HepG2 (cell line): ENCODE measurements at regions not wholly inside any gene's neighbourhood (a gene's known extent, or its start where the extent isn't known, plus 50 kb on each side); places are given as distances from the start of the nearest gene placed in this dataset.

Experiments
- HDAC2 ChIP-seq: sonication (generic); formaldehyde crosslinking; IDR thresholded peaks from 2 replicates; pipeline ENCODE4 v1.4.0; 2020; ENCODE audit warnings: missing genetic modification reagents
- HMG20B ChIP-seq: conservative IDR thresholded peaks from 2 replicates; pipeline ENCODE4 v1.6.1; 2016; ENCODE audit warnings: missing genetic modification reagents, missing compliant biosample characterization
- KAT7 ChIP-seq: IDR thresholded peaks from 2 replicates; pipeline ENCODE4 v1.6.1; 2018; ENCODE audit warnings: borderline replicate concordance, missing compliant biosample characterization
- KLF15 ChIP-seq: sonication (generic); formaldehyde crosslinking; IDR thresholded peaks from 2 replicates; pipeline ENCODE4 v1.8.1; 2023; ENCODE audit warnings: borderline replicate concordance, mild to moderate bottlenecking, inconsistent platforms, missing genetic modification reagents, mixed read lengths
- NONO ChIP-seq, 2 experiments: fragments of 450-650 bp in 1 of 2; sonication (generic) in 1 of 2; formaldehyde crosslinking in 1 of 2; IDR thresholded peaks in 1 of 2; conservative IDR thresholded peaks in 1 of 2; 2 replicates each; pipeline versions ENCODE4 v1.6.1 to v1.8.0; 2017 to 2022; ENCODE audit warnings: mild to moderate bottlenecking in 1 of 2, missing genetic modification reagents in 1 of 2, moderate library complexity in 1 of 2
- PAWR ChIP-seq: sonication (generic); formaldehyde crosslinking; IDR thresholded peaks from 2 replicates; pipeline ENCODE4 v1.4.0; 2020; ENCODE audit warnings: missing genetic modification reagents, mild to moderate bottlenecking, borderline replicate concordance
- PRMT3 ChIP-seq: sonication (generic); formaldehyde crosslinking; IDR thresholded peaks from 2 replicates; pipeline ENCODE4 v1.8.1; 2022; ENCODE audit warnings: low read depth, mild to moderate bottlenecking, moderate library complexity, missing genetic modification reagents, borderline replicate concordance
- PTBP1 ChIP-seq: fragments of 200-400 bp; formaldehyde crosslinking; IDR thresholded peaks from 2 replicates; pipeline ENCODE4 v1.6.1; 2018; ENCODE audit warnings: low read length, low read depth; ENCODE audit not compliant: poor library complexity, severe bottlenecking
- RFX1 ChIP-seq: fragments of 450-650 bp; IDR thresholded peaks from 2 replicates; pipeline ENCODE4 v1.6.1; 2017
- SIX4 ChIP-seq: sonication (generic); formaldehyde crosslinking; IDR thresholded peaks from 2 replicates; pipeline ENCODE4 v1.4.0; 2020; ENCODE audit warnings: missing genetic modification reagents
- ZBTB21 ChIP-seq: sonication (generic); formaldehyde crosslinking; IDR thresholded peaks from 2 replicates; pipeline ENCODE4 v1.4.0; 2020; ENCODE audit warnings: missing genetic modification reagents
- ZMAT3 ChIP-seq: sonication (generic); formaldehyde crosslinking; conservative IDR thresholded peaks from 2 replicates; pipeline ENCODE4 v1.7.0; 2021; ENCODE audit warnings: missing genetic modification reagents
- ZNF614 ChIP-seq: IDR thresholded peaks from 2 replicates; pipeline ENCODE4 v1.6.1; 2018; ENCODE audit warnings: missing biosample characterization, missing genetic modification reagents, inconsistent platforms, borderline replicate concordance
- ZNF678 ChIP-seq: sonication (generic); formaldehyde crosslinking; IDR thresholded peaks from 2 replicates; pipeline ENCODE4 v1.4.0; 2020; ENCODE audit warnings: mild to moderate bottlenecking, missing genetic modification reagents
- ZNF816 ChIP-seq: sonication (generic); formaldehyde crosslinking; IDR thresholded peaks from 2 replicates; pipeline ENCODE4 v1.8.0; 2022; ENCODE audit warnings: missing genetic modification reagents, mild to moderate bottlenecking, borderline replicate concordance
- TF ChIP-seq, protein P1 (sequence below): sonication (generic); formaldehyde crosslinking; IDR thresholded peaks from 2 replicates; pipeline ENCODE4 v1.5.1; 2020; ENCODE audit warnings: mild to moderate bottlenecking, missing genetic modification reagents, borderline replicate concordance
- TF ChIP-seq, protein P2 (sequence below): sonication (generic); formaldehyde crosslinking; IDR thresholded peaks from 2 replicates; pipeline ENCODE4 v1.4.0; 2020; ENCODE audit warnings: mild to moderate bottlenecking, missing genetic modification reagents, borderline replicate concordance

DNA sequence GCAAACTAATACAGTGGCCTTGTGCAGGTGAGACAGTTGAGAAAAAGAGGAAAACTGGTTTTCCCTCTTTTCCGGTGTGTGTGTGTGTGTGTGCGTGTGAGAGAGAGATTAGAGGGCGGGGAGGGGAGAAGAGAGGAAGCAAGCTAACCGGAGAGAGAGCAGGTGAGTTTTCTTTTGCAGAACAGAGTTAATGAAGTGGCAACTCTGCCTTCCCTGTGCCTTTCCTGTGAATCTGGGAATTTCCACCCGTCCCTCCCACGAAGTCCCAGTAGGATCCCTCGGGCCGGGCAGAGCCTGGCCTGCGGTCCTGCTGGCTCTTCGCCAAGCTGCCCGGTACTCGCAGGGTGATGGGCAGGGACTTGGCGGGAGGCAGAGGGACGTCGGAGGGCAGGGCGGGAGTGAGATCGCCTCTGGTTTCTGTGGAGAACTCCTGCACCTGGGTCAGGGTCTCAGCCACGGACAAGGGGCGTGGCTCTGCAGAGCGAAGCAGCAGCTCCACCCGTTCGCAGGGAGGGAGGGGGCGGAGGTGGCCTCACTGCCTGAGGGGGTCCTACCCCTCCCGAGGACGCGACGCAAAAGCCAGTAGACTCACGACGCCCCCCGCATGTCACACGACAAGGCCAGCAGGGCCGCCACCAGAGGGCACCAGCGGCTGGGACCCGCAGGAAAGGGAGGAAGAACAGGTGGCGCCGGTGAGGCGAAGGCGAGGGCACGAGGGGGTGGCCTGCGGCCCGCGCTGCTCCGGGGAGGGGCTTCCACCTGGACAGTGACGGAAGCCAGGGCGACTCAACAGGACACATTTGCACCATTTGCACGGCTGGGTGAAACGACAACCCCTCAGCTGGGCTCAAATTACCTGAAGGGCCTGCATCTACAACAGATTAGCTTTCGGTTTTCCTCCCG, 51.2 kb upstream of the RNF182 start (continued):
- TF ChIP-seq, protein P1, sequence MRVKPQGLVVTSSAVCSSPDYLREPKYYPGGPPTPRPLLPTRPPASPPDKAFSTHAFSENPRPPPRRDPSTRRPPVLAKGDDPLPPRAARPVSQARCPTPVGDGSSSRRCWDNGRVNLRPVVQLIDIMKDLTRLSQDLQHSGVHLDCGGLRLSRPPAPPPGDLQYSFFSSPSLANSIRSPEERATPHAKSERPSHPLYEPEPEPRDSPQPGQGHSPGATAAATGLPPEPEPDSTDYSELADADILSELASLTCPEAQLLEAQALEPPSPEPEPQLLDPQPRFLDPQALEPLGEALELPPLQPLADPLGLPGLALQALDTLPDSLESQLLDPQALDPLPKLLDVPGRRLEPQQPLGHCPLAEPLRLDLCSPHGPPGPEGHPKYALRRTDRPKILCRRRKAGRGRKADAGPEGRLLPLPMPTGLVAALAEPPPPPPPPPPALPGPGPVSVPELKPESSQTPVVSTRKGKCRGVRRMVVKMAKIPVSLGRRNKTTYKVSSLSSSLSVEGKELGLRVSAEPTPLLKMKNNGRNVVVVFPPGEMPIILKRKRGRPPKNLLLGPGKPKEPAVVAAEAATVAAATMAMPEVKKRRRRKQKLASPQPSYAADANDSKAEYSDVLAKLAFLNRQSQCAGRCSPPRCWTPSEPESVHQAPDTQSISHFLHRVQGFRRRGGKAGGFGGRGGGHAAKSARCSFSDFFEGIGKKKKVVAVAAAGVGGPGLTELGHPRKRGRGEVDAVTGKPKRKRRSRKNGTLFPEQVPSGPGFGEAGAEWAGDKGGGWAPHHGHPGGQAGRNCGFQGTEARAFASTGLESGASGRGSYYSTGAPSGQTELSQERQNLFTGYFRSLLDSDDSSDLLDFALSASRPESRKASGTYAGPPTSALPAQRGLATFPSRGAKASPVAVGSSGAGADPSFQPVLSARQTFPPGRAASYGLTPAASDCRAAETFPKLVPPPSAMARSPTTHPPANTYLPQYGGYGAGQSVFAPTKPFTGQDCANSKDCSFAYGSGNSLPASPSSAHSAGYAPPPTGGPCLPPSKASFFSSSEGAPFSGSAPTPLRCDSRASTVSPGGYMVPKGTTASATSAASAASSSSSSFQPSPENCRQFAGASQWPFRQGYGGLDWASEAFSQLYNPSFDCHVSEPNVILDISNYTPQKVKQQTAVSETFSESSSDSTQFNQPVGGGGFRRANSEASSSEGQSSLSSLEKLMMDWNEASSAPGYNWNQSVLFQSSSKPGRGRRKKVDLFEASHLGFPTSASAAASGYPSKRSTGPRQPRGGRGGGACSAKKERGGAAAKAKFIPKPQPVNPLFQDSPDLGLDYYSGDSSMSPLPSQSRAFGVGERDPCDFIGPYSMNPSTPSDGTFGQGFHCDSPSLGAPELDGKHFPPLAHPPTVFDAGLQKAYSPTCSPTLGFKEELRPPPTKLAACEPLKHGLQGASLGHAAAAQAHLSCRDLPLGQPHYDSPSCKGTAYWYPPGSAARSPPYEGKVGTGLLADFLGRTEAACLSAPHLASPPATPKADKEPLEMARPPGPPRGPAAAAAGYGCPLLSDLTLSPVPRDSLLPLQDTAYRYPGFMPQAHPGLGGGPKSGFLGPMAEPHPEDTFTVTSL (CRISPR knock-in tag), result no peak
- TF ChIP-seq ZNF614 (CRISPR knock-in tag) (peak; percentile 81; the same call in 1 of the 2 replicates), ZBTB21 (0 out of 2 replicates have a peak, but pooled peaks have one; percentile 34), RFX1 (no peak), PRMT3 (CRISPR knock-in tag) (peak; percentile 95; the same call in 1 of the 2 replicates), PAWR (CRISPR knock-in tag) (no peak), SIX4 (no peak; the same call in 1 of the 2 replicates), ZMAT3 (CRISPR knock-in tag) (peak; percentile 94), HMG20B (CRISPR knock-in tag) (peak; percentile 83), KLF15 (CRISPR knock-in tag) (peak; percentile 94; the same call in 1 of the 2 replicates), HDAC2 (peak; percentile 86), KAT7 (peak; percentile 45; the same call in 1 of the 2 replicates), PTBP1 (peak; percentile 55), ZNF816 (CRISPR knock-in tag) (no peak; the same call in 1 of the 2 replicates), NONO (IDR thresholded peaks at IDR 0.05) (no peak), NONO (CRISPR knock-in tag; conservative IDR thresholded peaks at IDR 0.05) (peak; percentile 92), ZNF678 (CRISPR knock-in tag) (no peak)
- TF ChIP-seq, protein P2, sequence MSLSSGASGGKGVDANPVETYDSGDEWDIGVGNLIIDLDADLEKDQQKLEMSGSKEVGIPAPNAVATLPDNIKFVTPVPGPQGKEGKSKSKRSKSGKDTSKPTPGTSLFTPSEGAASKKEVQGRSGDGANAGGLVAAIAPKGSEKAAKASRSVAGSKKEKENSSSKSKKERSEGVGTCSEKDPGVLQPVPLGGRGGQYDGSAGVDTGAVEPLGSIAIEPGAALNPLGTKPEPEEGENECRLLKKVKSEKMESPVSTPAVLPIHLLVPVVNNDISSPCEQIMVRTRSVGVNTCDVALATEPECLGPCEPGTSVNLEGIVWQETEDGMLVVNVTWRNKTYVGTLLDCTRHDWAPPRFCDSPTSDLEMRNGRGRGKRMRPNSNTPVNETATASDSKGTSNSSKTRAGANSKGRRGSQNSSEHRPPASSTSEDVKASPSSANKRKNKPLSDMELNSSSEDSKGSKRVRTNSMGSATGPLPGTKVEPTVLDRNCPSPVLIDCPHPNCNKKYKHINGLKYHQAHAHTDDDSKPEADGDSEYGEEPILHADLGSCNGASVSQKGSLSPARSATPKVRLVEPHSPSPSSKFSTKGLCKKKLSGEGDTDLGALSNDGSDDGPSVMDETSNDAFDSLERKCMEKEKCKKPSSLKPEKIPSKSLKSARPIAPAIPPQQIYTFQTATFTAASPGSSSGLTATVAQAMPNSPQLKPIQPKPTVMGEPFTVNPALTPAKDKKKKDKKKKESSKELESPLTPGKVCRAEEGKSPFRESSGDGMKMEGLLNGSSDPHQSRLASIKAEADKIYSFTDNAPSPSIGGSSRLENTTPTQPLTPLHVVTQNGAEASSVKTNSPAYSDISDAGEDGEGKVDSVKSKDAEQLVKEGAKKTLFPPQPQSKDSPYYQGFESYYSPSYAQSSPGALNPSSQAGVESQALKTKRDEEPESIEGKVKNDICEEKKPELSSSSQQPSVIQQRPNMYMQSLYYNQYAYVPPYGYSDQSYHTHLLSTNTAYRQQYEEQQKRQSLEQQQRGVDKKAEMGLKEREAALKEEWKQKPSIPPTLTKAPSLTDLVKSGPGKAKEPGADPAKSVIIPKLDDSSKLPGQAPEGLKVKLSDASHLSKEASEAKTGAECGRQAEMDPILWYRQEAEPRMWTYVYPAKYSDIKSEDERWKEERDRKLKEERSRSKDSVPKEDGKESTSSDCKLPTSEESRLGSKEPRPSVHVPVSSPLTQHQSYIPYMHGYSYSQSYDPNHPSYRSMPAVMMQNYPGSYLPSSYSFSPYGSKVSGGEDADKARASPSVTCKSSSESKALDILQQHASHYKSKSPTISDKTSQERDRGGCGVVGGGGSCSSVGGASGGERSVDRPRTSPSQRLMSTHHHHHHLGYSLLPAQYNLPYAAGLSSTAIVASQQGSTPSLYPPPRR, result peak; percentile 63
